Spleen (tissue), 7 donors: ENCODE measurements at regions not wholly inside any gene's neighbourhood (a gene's known extent, or its start where the extent isn't known, plus 50 kb on each side); places are given as distances from the start of the nearest gene placed in this dataset.

Experiments used
- POLR2A ChIP-seq, 3 donors: fragments of 450-650 bp; IDR thresholded peaks; one replicate each; pipeline ENCODE4 v1.5.1; 2017; ENCODE audit warnings: antibody characterized with exemption in 3 of 3, mild to moderate bottlenecking in 1 of 3
- TF ChIP-seq, protein P1 (sequence below), 11 experiments: fragments of 200-600 bp in 7 of 11; fragments of 450-650 bp in 4 of 11; sonication (generic) in 4 of 11; IDR thresholded peaks in 8 of 11; conservative IDR thresholded peaks in 3 of 11; 1 replicate in 7 of 11; 2 replicates in 4 of 11; pipeline versions ENCODE4 v1.4.0 to v1.8.0; 2016 to 2021; ENCODE audit warnings: antibody characterized with exemption in 11 of 11, inconsistent platforms in 4 of 11, mild to moderate bottlenecking in 1 of 11
- donor health status: DM: no; HTN: no; CAD: no; lungs with moderate emphysema.
- donor health status: DM: no; HTN: no; CAD: no.
- donor health status: DM: no; HTN: no; CAD: no.

DNA sequence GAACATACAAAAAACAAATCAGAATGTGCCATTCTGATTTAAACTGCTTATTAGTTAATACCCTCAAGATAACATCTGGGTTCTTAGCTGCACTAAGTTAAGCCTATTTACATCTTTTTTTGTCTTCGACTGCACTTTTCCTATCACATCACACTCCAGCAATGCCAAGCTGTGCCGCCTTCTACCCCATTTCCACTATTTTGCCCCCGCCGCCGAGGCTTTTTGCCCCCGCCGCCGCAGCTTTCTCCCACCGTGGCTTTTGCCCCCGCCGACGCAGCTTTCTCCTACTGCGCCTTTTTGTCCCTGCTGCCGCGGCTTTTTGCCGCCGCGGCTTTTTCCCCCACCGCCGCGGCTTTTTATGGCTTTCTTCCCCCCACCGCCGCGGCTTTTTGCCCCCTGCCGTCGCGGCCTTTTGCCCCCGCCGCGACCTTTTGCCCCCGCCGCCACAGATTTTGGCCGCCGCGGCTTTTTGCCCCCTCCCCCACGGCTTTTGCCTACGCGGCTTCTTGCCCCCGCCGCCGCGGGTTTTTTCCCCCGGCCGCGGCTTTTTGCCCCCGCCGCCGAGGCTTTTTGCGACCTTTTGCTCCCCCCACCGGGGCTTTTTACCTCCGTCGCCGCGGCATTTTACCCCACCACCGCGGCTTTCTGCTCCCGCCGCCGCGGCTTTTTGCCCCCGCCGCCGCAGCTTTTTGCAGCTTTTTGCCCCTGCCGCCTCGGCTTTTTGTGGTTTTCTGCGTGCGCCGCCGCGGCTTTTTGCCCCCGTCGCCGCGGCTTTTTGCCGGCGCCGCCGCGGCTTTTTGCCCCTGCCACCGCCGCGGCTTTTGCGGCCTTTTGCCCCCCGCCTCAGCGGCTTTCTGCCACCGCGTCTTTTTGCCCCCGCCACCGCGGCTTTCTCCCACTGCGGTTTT is 331.4 kb upstream of the WSB1 start:
- TF ChIP-seq, protein P1, sequence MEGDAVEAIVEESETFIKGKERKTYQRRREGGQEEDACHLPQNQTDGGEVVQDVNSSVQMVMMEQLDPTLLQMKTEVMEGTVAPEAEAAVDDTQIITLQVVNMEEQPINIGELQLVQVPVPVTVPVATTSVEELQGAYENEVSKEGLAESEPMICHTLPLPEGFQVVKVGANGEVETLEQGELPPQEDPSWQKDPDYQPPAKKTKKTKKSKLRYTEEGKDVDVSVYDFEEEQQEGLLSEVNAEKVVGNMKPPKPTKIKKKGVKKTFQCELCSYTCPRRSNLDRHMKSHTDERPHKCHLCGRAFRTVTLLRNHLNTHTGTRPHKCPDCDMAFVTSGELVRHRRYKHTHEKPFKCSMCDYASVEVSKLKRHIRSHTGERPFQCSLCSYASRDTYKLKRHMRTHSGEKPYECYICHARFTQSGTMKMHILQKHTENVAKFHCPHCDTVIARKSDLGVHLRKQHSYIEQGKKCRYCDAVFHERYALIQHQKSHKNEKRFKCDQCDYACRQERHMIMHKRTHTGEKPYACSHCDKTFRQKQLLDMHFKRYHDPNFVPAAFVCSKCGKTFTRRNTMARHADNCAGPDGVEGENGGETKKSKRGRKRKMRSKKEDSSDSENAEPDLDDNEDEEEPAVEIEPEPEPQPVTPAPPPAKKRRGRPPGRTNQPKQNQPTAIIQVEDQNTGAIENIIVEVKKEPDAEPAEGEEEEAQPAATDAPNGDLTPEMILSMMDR (IDR thresholded peaks at IDR 0.05 in 8 of 11, conservative IDR thresholded peaks at IDR 0.05 in 3 of 11): no peak
- TF ChIP-seq POLR2A (IDR thresholded peaks at IDR 0.05): no peak
